Sigmoid colon (tissue), 6 donors: ENCODE measurements at regions not wholly inside any gene's neighbourhood (a gene's known extent, or its start where the extent isn't known, plus 50 kb on each side); places are given as distances from the start of the nearest gene placed in this dataset.
A peak's percentile ranks its signal among the peaks of the same experiment; 100 is the strongest.

ENCODE experiments used
- DNase-seq: peaks from one replicate; pipeline ENCODE4 v3.0.0-alpha.2; 2019
- H3K27ac ChIP-seq, 4 donors: fragments of 200-600 bp; sonication (generic); one replicate each; pipeline ENCODE4 v1.5.1; 2016 to 2019; ENCODE audit warnings: mild to moderate bottlenecking in 1 of 4
- H3K27me3 ChIP-seq, 3 donors: fragments of 200-600 bp; sonication (generic); one replicate each; pipeline ENCODE4 v1.5.1; 2019; ENCODE audit warnings: mild to moderate bottlenecking in 1 of 3
- H3K36me3 ChIP-seq, 4 donors: fragments of 200-600 bp; sonication (generic); one replicate each; pipeline ENCODE4 v1.5.1; 2016 to 2019
- H3K4me1 ChIP-seq, 4 donors: fragments of 200-600 bp; sonication (generic); one replicate each; pipeline ENCODE4 v1.5.1; 2017 to 2019
- H3K4me3 ChIP-seq, 4 donors: fragments of 200-600 bp; sonication (generic); one replicate each; pipeline ENCODE4 v1.5.1; 2017 to 2019; ENCODE audit warnings: mild to moderate bottlenecking in 2 of 4, moderate library complexity in 1 of 4
- H3K9me3 ChIP-seq, 4 donors: fragments of 200-600 bp in 3 of 4; sonication (generic) in 3 of 4; one replicate each; pipeline versions ENCODE4 v1.5.1 to v1.6.1; 2013 to 2019
- CTCF ChIP-seq, 4 experiments: fragments of 450-650 bp in 3 of 4; fragments of 200-600 bp in 1 of 4; IDR thresholded peaks; one replicate each; pipeline ENCODE4 v1.5.1; 2016 to 2019; ENCODE audit warnings: antibody characterized with exemption in 4 of 4, mild to moderate bottlenecking in 3 of 4, moderate library complexity in 2 of 4
- EP300 ChIP-seq, 4 donors: sonication (generic); formaldehyde crosslinking; IDR thresholded peaks; one replicate each; pipeline ENCODE4 v1.6.1; 2017; ENCODE audit warnings: antibody characterized with exemption in 4 of 4
- POLR2A ChIP-seq, 2 donors: fragments of 450-650 bp; IDR thresholded peaks; one replicate each; pipeline ENCODE4 v1.6.1; 2016; ENCODE audit warnings: antibody characterized with exemption in 2 of 2, mild to moderate bottlenecking in 2 of 2, moderate library complexity in 2 of 2
- POLR2AphosphoS5 ChIP-seq, 4 donors: sonication (generic); formaldehyde crosslinking; IDR thresholded peaks; one replicate each; pipeline ENCODE4 v1.6.1; 2017; ENCODE audit warnings: antibody characterized with exemption in 4 of 4
- WGBS, 2 donors: extraction: QIAGEN DNeasy Blood & Tissue Kit; methylation state at CpG; one replicate each; pipeline ENCODE4 v1.1.7; 2013; 5-methylcytosine and 5-hydroxymethylcytosine counted together
- intact Hi-C: fragments of 100-400 bp; cut with DNase I; formaldehyde crosslinking; loops from one replicate; pipeline ENCODE4 v1.15.1; 2023
- donor health status: healthy with polysubstance abuse.
- donor health status: healthy.

- intact Hi-C loops = no loop called here
- DNase-seq = no peak
Observed at GRCh38 chr13:40221460-40222201, 444.8 kb downstream of the FOXO1 start.

GRCh38 chr13:40223585-40223984 is 442.9 kb downstream of the FOXO1 start:
- TF ChIP-seq EP300 (IDR thresholded peaks at IDR 0.05) (no peak), POLR2A (IDR thresholded peaks at IDR 0.05) (no peak), CTCF (IDR thresholded peaks at IDR 0.05) (no peak), POLR2AphosphoS5 (IDR thresholded peaks at IDR 0.05) (no peak)
- Histone ChIP-seq H3K27ac (no peak overlapping the region), H3K4me1 (peaks cover 0 to 15% (median 9%) of the 10 kb centered on the region in 4 donors), H3K4me3 (no peak overlapping the region), H3K9me3 (no peaks in the 10 kb centered on the region), H3K36me3 (no peaks in the 10 kb centered on the region), H3K27me3 (no peaks in the 10 kb centered on the region)
- no peak for DNase-seq
- WGBS, 2 donors = 95 to 96% methylated on average over 3 of the region's 3 CpGs
- intact Hi-C loops = no loop called here

More at GRCh38 chr13:40221460-40222201, 444.8 kb downstream of the FOXO1 start:
- Histone ChIP-seq H3K27ac (peak overlapping the region; percentile 65 to 77 (median 66)), H3K36me3 (no peaks in the 10 kb centered on the region), H3K4me1 (peaks cover 0 to 15% (median 8%) of the 10 kb centered on the region in 4 donors), H3K9me3 (no peaks in the 10 kb centered on the region), H3K27me3 (no peaks in the 10 kb centered on the region), H3K4me3 (no peak overlapping the region)
- 57 to 72% methylated on average over 10 of the region's 10 CpGs for WGBS, 2 donors
- TF ChIP-seq EP300 (IDR thresholded peaks at IDR 0.05) (peak; percentile 65 to 91 (median 78)), POLR2A (IDR thresholded peaks at IDR 0.05) (no peak), CTCF (IDR thresholded peaks at IDR 0.05) (no peak), POLR2AphosphoS5 (IDR thresholded peaks at IDR 0.05) (peak; percentile 59 to 77 (median 68))

GRCh38 chr13:40228496-40228895 is 437.9 kb downstream of the FOXO1 start:
- no peak for DNase-seq
- no peaks in the 10 kb centered on the region for H3K27me3 ChIP-seq
- no peak for TF ChIP-seq EP300 (IDR thresholded peaks at IDR 0.05)
- TF ChIP-seq POLR2AphosphoS5 (IDR thresholded peaks at IDR 0.05) = no peak
- TF ChIP-seq CTCF (IDR thresholded peaks at IDR 0.05) = no peak
- TF ChIP-seq POLR2A (IDR thresholded peaks at IDR 0.05) = no peak
- H3K4me1 ChIP-seq = peaks cover 0 to 20% (median 12%) of the 10 kb centered on the region in 4 donors
- no peaks in the 10 kb centered on the region for H3K36me3 ChIP-seq
- intact Hi-C loops = no loop called here
- H3K9me3 ChIP-seq = no peaks in the 10 kb centered on the region
- WGBS, 2 donors = 70 to 80% methylated on average over 4 of the region's 4 CpGs
- H3K4me3 ChIP-seq = no peak overlapping the region
- H3K27ac ChIP-seq = peak overlapping the region in 2 of 4 donors; percentile 37 to 56

- intact Hi-C loops = no loop called here
- Histone ChIP-seq H3K36me3 (no peaks in the 10 kb centered on the region), H3K9me3 (no peaks in the 10 kb centered on the region), H3K4me1 (peaks cover 0 to 20% (median 12%) of the 10 kb centered on the region in 4 donors), H3K27ac (peak overlapping the region in 2 of 4 donors; percentile 47 to 56), H3K27me3 (no peaks in the 10 kb centered on the region), H3K4me3 (no peak overlapping the region)
- WGBS, 2 donors = 41 to 45% methylated on average over 2 of the region's 2 CpGs
- no peak for DNase-seq
- TF ChIP-seq EP300 (IDR thresholded peaks at IDR 0.05) (no peak), CTCF (IDR thresholded peaks at IDR 0.05) (no peak), POLR2AphosphoS5 (IDR thresholded peaks at IDR 0.05) (no peak), POLR2A (IDR thresholded peaks at IDR 0.05) (no peak)
Observed at GRCh38 chr13:40228990-40229389, 437.5 kb downstream of the FOXO1 start.
